ENCODE measurements at regions not wholly inside any gene's neighbourhood (a gene's known extent, or its start where the extent isn't known, plus 50 kb on each side); places are given as distances from the start of the nearest gene placed in this dataset.

DNA sequence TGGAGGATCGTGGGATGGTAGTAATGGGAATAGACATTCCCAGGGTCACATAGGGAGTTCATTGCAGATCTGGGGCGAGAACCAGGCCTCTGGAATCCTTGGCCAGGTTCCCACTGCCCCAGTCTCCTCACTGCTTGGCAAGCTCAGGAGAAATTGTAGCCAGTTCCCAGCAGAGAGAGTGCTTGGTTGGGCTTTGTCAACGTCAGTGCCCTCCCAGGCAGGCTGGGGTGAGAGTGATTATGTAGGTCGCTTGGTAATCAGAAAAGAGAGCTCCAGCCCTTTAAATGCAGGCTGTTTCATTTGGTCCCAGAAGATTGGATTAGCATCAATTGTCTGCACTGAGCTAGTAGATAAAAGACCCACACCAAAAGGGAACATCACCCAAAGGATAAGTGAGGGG is 51.8 kb upstream of the GALNT10 start:
- DNase-seq (ENCODE audit: low spot score): no peak
- intact Hi-C loops (cut with DNase I): no loop called here

GRCh38 chr5:154140381-154140780 is 50.2 kb upstream of the GALNT10 start:
- DNase-seq (ENCODE audit: low spot score): no peak

More at GRCh38 chr5:154140381-154140780, 50.2 kb upstream of the GALNT10 start:
- intact Hi-C loops (cut with DNase I): loop anchor here in 1 of 2 donors (5.0 kb wide), 1 partner anchor 812 kb away; no protein-coding TSS in a partner anchor
